ENCODE measurements at regions not wholly inside any gene's neighbourhood (a gene's known extent, or its start where the extent isn't known, plus 50 kb on each side); places are given as distances from the start of the nearest gene placed in this dataset.

- TF ChIP-seq SIN3A (IDR thresholded peaks at IDR 0.05; ENCODE audit: borderline replicate concordance, low read depth, low read length) (no peak), NRF1 (IDR thresholded peaks at IDR 0.05; ENCODE audit: low read depth, low read length) (no peak), TEAD4 (IDR thresholded peaks at IDR 0.05; ENCODE audit: borderline replicate concordance, insufficient read depth) (no peak), USF1 (IDR thresholded peaks at IDR 0.05; ENCODE audit: borderline replicate concordance, low read depth) (no peak)
- POLR2A ChIA-PET: no interaction called here
- no peak overlapping the region for H3K27ac ChIP-seq (ENCODE audit: low read depth in 2 of 2, low read length in 1 of 2)
- no peak overlapping the region for H3K4me2 ChIP-seq
- no peaks in the 10 kb centered on the region for H3K27me3 ChIP-seq (ENCODE audit: insufficient read depth)
- no peak overlapping the region for H2AFZ ChIP-seq (ENCODE audit: low read depth)
- H3K9me2 ChIP-seq: no peaks in the 10 kb centered on the region
- WGBS (ENCODE audit: low lambda C conversion rate): 54% methylated on average over 4 of the region's 4 CpGs
- no peaks in the 10 kb centered on the region for H4K20me1 ChIP-seq (ENCODE audit: insufficient read depth)
- DNase-seq: no peak
- CTCF ChIA-PET: no interaction called here
- no peak overlapping the region for H3K4me3 ChIP-seq (ENCODE audit: low read depth in 2 of 2, low read length in 1 of 2)
- H3K9ac ChIP-seq: no peak overlapping the region
- no peaks in the 10 kb centered on the region; a peak in 1 of 4 replicates for H3K4me1 ChIP-seq (ENCODE audit: control insufficient read depth in 1 of 2, insufficient read depth in 2 of 2, low read depth in 1 of 2, low read length in 1 of 2)
- H3F3A ChIP-seq (replicated peaks; ENCODE audit: insufficient read depth): no peaks in the 10 kb centered on the region
- no peaks in the 10 kb centered on the region for H3K9me3 ChIP-seq
- H3K36me3 ChIP-seq (replicated peaks in 1 of 2; ENCODE audit: control insufficient read depth in 1 of 2, insufficient read depth in 2 of 2, low read length in 1 of 2): no peaks in the 10 kb centered on the region
- no peaks in the 10 kb centered on the region for H3K79me2 ChIP-seq (ENCODE audit: insufficient read depth)
Measured at GRCh38 chr11:95541715-95542114, 247.9 kb downstream of the FAM76B start.

GRCh38 chr11:95536047-95536690 lies 253.4 kb downstream of the FAM76B start:
- 16% methylated on average over 3 of the region's 3 CpGs for WGBS (ENCODE audit: low lambda C conversion rate)
- no peaks in the 10 kb centered on the region for H3K9me3 ChIP-seq
- no peaks in the 10 kb centered on the region for H4K20me1 ChIP-seq (ENCODE audit: insufficient read depth)
- no peak overlapping the region for H3K9ac ChIP-seq
- H2AFZ ChIP-seq (ENCODE audit: low read depth): no peak overlapping the region
- ChIA-PET POLR2A (no interaction called here), CTCF (interaction anchor here (1.3 kb wide), 1 partner anchor 10 kb away, joined by 3 read pairs; no protein-coding TSS in a partner anchor)
- no peak for TF ChIP-seq GABPA (IDR thresholded peaks at IDR 0.05; ENCODE audit: low read depth)
- TF ChIP-seq NFIC (IDR thresholded peaks at IDR 0.05; ENCODE audit: borderline replicate concordance): no peak
- TF ChIP-seq TCF12 (IDR thresholded peaks at IDR 0.05): no peak
- TF ChIP-seq RAD21 (IDR thresholded peaks at IDR 0.05; ENCODE audit: low read length): no peak
- no peak for TF ChIP-seq RFX5 (IDR thresholded peaks at IDR 0.05; ENCODE audit: low read length)
- TF ChIP-seq EZH2phosphoT487 (IDR thresholded peaks at IDR 0.05; ENCODE audit: borderline replicate concordance, low read depth): no peak
- TF ChIP-seq NRF1 (IDR thresholded peaks at IDR 0.05; ENCODE audit: low read depth, low read length): no peak
- no peak for TF ChIP-seq FOXM1 (IDR thresholded peaks at IDR 0.05; ENCODE audit: low read depth)
- no peak for TF ChIP-seq REST (IDR thresholded peaks at IDR 0.05; ENCODE audit: low read depth, low read length)
- no peak for TF ChIP-seq RXRA (IDR thresholded peaks at IDR 0.05; ENCODE audit: borderline replicate concordance, low read depth)
- no peak for TF ChIP-seq SMC3 (IDR thresholded peaks at IDR 0.05; ENCODE audit: low read depth, low read length)
- no peak for TF ChIP-seq EP300 (IDR thresholded peaks at IDR 0.05; ENCODE audit: borderline replicate concordance in 1 of 2, low read depth in 1 of 2, low read length in 1 of 2)
- TF ChIP-seq POLR2AphosphoS5 (IDR thresholded peaks at IDR 0.05; ENCODE audit: low read depth, low read length): no peak
- no peak for TF ChIP-seq CHD2 (IDR thresholded peaks at IDR 0.05; ENCODE audit: low read length, partially characterized antibody)
- no peak for TF ChIP-seq MEF2A (IDR thresholded peaks at IDR 0.05; ENCODE audit: borderline replicate concordance, low read depth)
- TF ChIP-seq RCOR1 (IDR thresholded peaks at IDR 0.05; ENCODE audit: low read length): no peak
- no peak for TF ChIP-seq MAX (IDR thresholded peaks at IDR 0.05; ENCODE audit: low read depth)
- no peaks in the 10 kb centered on the region for H3F3A ChIP-seq (replicated peaks; ENCODE audit: insufficient read depth)
- H3K79me2 ChIP-seq (ENCODE audit: insufficient read depth): no peaks in the 10 kb centered on the region
- no peak for DNase-seq
- no peaks in the 10 kb centered on the region for H3K9me2 ChIP-seq
- H3K4me3 ChIP-seq (ENCODE audit: low read depth in 2 of 2, low read length in 1 of 2): no peak overlapping the region
- no peaks in the 10 kb centered on the region for H3K4me1 ChIP-seq (ENCODE audit: control insufficient read depth in 1 of 2, insufficient read depth in 2 of 2, low read depth in 1 of 2, low read length in 1 of 2)
- no peak overlapping the region for H3K4me2 ChIP-seq
- no peaks in the 10 kb centered on the region for H3K36me3 ChIP-seq (replicated peaks in 1 of 2; ENCODE audit: control insufficient read depth in 1 of 2, insufficient read depth in 2 of 2, low read length in 1 of 2)
- no peaks in the 10 kb centered on the region for H3K27me3 ChIP-seq (ENCODE audit: insufficient read depth)
- no peak overlapping the region for H3K27ac ChIP-seq (ENCODE audit: low read depth in 2 of 2, low read length in 1 of 2)
